Suprapubic skin (tissue), 4 donors: ENCODE measurements at regions not wholly inside any gene's neighbourhood (a gene's known extent, or its start where the extent isn't known, plus 50 kb on each side); places are given as distances from the start of the nearest gene placed in this dataset.

Experiments used
- DNase-seq, 2 donors: peaks; one replicate each; pipeline ENCODE4 v3.0.0-alpha.2; 2019; ENCODE audit warnings: low spot score in 2 of 2
- H3K27ac ChIP-seq: fragments of 200-600 bp; sonication (generic); one replicate; pipeline ENCODE4 v1.5.1; 2019
- H3K27me3 ChIP-seq: fragments of 200-600 bp; sonication (generic); one replicate; pipeline ENCODE4 v1.5.1; 2019
- H3K36me3 ChIP-seq: fragments of 200-600 bp; sonication (generic); one replicate; pipeline ENCODE4 v1.5.1; 2019
- H3K4me1 ChIP-seq: fragments of 200-600 bp; sonication (generic); one replicate; pipeline ENCODE4 v1.5.1; 2019
- H3K4me3 ChIP-seq: fragments of 200-600 bp; sonication (generic); one replicate; pipeline ENCODE4 v1.5.1; 2019; ENCODE audit warnings: mild to moderate bottlenecking
- H3K9me3 ChIP-seq: fragments of 200-600 bp; sonication (generic); one replicate; pipeline ENCODE4 v1.5.1; 2019
- EP300 ChIP-seq: sonication (generic); formaldehyde crosslinking; IDR thresholded peaks from one replicate; pipeline ENCODE4 v1.6.1; 2017; ENCODE audit warnings: antibody characterized with exemption
- POLR2A ChIP-seq, 2 donors: fragments of 450-650 bp; IDR thresholded peaks; one replicate each; pipeline ENCODE4 v1.6.1; 2017; ENCODE audit warnings: antibody characterized with exemption in 2 of 2, mild to moderate bottlenecking in 2 of 2, moderate library complexity in 2 of 2
- POLR2AphosphoS5 ChIP-seq, 3 donors: sonication (generic); formaldehyde crosslinking; IDR thresholded peaks; one replicate each; pipeline ENCODE4 v1.6.1; 2017; ENCODE audit warnings: antibody characterized with exemption in 3 of 3
- WGBS: methylation state at CpG from one replicate; pipeline ENCODE4 v1.1.5; 2018; 5-methylcytosine and 5-hydroxymethylcytosine counted together
- TF ChIP-seq, protein P1 (sequence below), 2 donors: fragments of 200-600 bp in 1 of 2; fragments of 450-650 bp in 1 of 2; sonication (generic) in 1 of 2; IDR thresholded peaks; one replicate each; pipeline ENCODE4 v1.5.1; 2016 to 2019; ENCODE audit warnings: antibody characterized with exemption in 2 of 2, mild to moderate bottlenecking in 1 of 2, moderate library complexity in 1 of 2

DNA sequence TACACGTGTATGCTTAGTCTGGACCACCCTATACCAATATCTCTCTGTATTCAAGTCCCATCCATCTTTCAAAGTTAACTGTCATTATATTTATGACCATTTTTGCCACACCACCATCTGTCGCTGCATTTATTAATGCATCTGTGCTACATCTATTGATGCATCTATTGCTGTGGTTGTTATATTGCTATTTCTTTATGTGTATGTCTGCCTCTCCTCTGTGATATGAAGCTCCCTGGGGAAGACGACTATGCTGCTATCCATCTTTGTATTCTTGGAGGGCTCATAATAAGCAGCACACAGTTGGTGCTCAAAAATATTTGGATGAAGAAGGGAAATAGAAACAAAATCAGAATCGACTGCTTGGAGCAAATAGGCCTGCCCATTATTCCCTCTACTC lies 357.6 kb downstream of the RPS29 start:
- H3K27me3 ChIP-seq = no peaks in the 10 kb centered on the region
- no peak for TF ChIP-seq EP300
- DNase-seq = no peak
- H3K9me3 ChIP-seq = no peaks in the 10 kb centered on the region
- H3K36me3 ChIP-seq = no peaks in the 10 kb centered on the region
- no peaks in the 10 kb centered on the region for H3K4me1 ChIP-seq
- H3K27ac ChIP-seq = no peak overlapping the region
- WGBS = 88% methylated on average over 4 of the region's 4 CpGs
- no peak overlapping the region for H3K4me3 ChIP-seq

DNA sequence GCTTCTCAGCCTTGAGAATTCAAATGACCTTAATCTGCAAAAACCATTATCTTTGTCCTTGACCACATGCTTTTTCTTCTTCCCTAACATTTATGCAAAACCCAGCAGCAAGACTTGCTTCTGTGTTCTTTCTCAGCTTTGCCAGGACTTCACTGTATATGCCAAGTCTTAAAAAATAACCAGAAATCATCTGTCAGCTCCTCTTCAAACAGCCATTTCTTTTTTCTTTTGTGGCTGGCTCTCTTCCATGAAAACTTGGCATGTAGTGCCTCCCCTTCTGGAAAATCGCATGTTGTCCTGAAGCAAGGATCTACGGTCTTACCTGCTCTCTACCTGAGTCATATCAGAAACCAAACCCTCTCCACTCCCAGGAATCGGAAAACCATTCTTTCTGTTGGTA lies 364.9 kb downstream of the RPS29 start:
- DNase-seq = no peak
- Histone ChIP-seq H3K27ac (no peak overlapping the region), H3K4me3 (no peak overlapping the region), H3K36me3 (no peaks in the 10 kb centered on the region), H3K9me3 (no peaks in the 10 kb centered on the region), H3K4me1 (no peaks in the 10 kb centered on the region), H3K27me3 (no peaks in the 10 kb centered on the region)
- TF ChIP-seq POLR2AphosphoS5 (IDR thresholded peaks at IDR 0.05) (no peak), POLR2A (IDR thresholded peaks at IDR 0.05) (no peak), EP300 (no peak)
- TF ChIP-seq, protein P1, sequence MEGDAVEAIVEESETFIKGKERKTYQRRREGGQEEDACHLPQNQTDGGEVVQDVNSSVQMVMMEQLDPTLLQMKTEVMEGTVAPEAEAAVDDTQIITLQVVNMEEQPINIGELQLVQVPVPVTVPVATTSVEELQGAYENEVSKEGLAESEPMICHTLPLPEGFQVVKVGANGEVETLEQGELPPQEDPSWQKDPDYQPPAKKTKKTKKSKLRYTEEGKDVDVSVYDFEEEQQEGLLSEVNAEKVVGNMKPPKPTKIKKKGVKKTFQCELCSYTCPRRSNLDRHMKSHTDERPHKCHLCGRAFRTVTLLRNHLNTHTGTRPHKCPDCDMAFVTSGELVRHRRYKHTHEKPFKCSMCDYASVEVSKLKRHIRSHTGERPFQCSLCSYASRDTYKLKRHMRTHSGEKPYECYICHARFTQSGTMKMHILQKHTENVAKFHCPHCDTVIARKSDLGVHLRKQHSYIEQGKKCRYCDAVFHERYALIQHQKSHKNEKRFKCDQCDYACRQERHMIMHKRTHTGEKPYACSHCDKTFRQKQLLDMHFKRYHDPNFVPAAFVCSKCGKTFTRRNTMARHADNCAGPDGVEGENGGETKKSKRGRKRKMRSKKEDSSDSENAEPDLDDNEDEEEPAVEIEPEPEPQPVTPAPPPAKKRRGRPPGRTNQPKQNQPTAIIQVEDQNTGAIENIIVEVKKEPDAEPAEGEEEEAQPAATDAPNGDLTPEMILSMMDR (IDR thresholded peaks at IDR 0.05) = no peak
- WGBS = 50% methylated on average over 3 of the region's 3 CpGs

DNA sequence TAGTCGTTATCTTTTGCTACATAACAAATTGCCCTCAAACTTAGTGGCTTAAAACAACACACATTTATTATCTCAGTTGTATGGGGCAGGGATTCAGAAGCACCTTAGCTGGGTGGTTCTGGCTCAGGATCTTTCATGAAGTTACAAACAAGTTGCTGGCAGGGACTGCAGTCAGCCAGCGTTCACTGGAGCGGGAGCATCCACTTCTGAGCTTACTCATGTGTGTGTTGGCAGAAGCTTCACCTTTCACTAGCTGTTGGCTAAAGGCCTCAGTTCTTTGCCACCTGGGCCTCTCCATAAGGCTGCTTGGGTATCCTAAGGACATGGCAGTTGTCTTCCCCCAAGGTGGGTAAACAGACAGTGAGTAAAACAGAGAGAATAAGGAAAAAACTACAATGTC lies 365.7 kb downstream of the RPS29 start:
- 61% methylated on average over 3 of the region's 3 CpGs for WGBS
- Histone ChIP-seq H3K9me3 (no peaks in the 10 kb centered on the region), H3K36me3 (no peaks in the 10 kb centered on the region), H3K27ac (no peak overlapping the region), H3K27me3 (no peaks in the 10 kb centered on the region), H3K4me1 (no peaks in the 10 kb centered on the region), H3K4me3 (no peak overlapping the region)
- TF ChIP-seq, protein P1 (IDR thresholded peaks at IDR 0.05) = no peak
- TF ChIP-seq POLR2AphosphoS5 (IDR thresholded peaks at IDR 0.05) = no peak
- TF ChIP-seq EP300 = no peak
- DNase-seq = no peak

DNA sequence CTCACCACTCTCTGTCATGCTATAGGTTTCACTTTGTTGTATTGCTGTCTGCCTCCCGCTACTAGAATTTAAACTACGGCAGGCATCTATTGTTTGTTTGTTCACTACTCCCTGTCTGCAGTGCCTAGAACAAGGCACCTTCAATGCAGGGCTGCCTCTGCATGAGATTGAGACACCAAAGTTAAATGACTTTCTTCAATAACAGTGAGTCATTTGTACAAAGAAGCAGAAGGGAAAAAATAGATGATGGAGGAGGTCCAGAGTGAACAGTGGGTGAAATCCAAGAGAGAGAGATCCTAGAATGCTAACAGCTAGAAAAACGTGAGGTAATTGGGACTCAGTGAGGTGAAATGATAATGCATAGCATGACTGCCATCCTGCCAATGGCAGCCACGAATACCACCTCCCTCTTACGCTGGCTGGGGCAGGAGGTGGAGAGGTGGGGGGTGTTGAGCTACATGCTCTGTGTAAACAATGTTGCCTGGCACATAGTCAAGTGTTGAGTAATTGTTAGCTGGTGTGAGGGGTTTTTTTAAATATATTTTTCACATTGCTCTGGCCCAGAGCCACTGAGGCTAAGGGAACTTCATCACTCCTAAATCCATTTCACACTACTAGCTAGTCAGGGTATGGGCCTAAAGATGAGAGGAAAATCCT lies 367.6 kb downstream of the RPS29 start:
- Histone ChIP-seq H3K27ac (no peak overlapping the region), H3K36me3 (no peaks in the 10 kb centered on the region), H3K9me3 (no peaks in the 10 kb centered on the region), H3K4me1 (no peaks in the 10 kb centered on the region), H3K27me3 (no peaks in the 10 kb centered on the region), H3K4me3 (no peak overlapping the region)
- DNase-seq = peak in 1 of 2 donors; percentile 57
- TF ChIP-seq EP300 = no peak
- no peak for TF ChIP-seq POLR2AphosphoS5 (IDR thresholded peaks at IDR 0.05)
- TF ChIP-seq, protein P1 (IDR thresholded peaks at IDR 0.05) = no peak
- no peak for TF ChIP-seq POLR2A (IDR thresholded peaks at IDR 0.05)
- WGBS = 61% methylated on average over 5 of the region's 5 CpGs

DNA sequence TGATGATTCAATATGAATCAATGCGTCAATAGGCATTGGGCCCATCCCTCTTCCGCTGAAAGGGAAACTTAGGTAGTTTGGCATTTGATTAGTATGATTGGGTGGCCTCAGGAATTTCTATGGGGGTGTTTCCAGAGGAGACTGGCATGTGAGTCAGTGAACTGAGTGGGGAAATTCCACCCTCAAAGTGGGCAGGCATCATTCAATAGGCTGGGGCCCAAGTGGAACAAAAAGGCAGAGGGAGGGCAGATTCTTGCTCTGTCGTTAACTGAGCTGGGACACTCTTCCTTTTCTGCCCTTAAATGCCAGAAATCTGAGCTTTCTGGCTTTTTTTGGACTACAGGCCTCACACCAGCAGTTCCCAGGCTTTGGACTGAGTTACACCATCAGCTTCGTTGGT lies 373.5 kb downstream of the RPS29 start:
- Histone ChIP-seq H3K4me1 (no peaks in the 10 kb centered on the region), H3K36me3 (no peaks in the 10 kb centered on the region), H3K9me3 (no peaks in the 10 kb centered on the region), H3K27me3 (no peaks in the 10 kb centered on the region), H3K27ac (peak overlapping the region; percentile 27), H3K4me3 (no peak overlapping the region)
- no peak for DNase-seq
- TF ChIP-seq POLR2A (IDR thresholded peaks at IDR 0.05) (no peak), EP300 (no peak), POLR2AphosphoS5 (IDR thresholded peaks at IDR 0.05) (no peak)
- TF ChIP-seq, protein P1 (IDR thresholded peaks at IDR 0.05) = no peak
- WGBS = 76% methylated on average over 4 of the region's 4 CpGs

DNA sequence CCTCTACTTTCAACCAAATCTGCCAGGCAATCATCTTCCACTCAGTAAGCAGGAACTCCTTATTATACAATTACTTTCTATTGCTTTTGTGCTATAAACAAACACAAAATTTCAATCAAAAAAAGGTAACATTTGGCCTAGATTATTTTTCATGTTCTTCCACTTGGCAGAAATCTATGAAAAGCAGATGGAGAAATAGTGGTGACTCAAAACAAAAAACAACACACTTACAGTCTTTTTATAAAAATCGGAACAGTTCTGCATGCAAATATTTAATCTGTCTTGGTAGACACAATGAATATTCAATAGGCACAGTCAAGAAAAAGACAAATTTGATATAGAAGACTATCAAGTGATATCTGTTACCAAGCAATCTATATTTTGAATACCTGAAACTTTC lies 376.8 kb downstream of the RPS29 start:
- TF ChIP-seq POLR2AphosphoS5 (IDR thresholded peaks at IDR 0.05) = no peak
- TF ChIP-seq, protein P1 (IDR thresholded peaks at IDR 0.05) = no peak
- TF ChIP-seq EP300 = no peak
- no peak for TF ChIP-seq POLR2A (IDR thresholded peaks at IDR 0.05)
- H3K4me1 ChIP-seq = no peaks in the 10 kb centered on the region
- no peak overlapping the region for H3K27ac ChIP-seq
- H3K9me3 ChIP-seq = no peaks in the 10 kb centered on the region
- no peak overlapping the region for H3K4me3 ChIP-seq
- DNase-seq = no peak
- H3K27me3 ChIP-seq = no peaks in the 10 kb centered on the region
- WGBS = 65% methylated on average over 1 of the region's 1 CpG
- H3K36me3 ChIP-seq = no peaks in the 10 kb centered on the region
